HepG2 (cell line): ENCODE measurements at regions not wholly inside any gene's neighbourhood (a gene's known extent, or its start where the extent isn't known, plus 50 kb on each side); places are given as distances from the start of the nearest gene placed in this dataset.

ENCODE experiments used
- ATAC-seq: fragments of 200-7000 bp; cut with Tn5 transposase; 3 replicates; pipeline ENCODE4 v1.9.1; 2020; ENCODE audit warnings: mild to moderate bottlenecking, moderate library complexity
- BruUV-seq: library from RNA; stranded (reverse); fragments of 400-500 nt; replicated peaks from 2 replicates; lab custom pipeline; 2021; lab: Mats Ljungman, UMichigan
- CTCF ChIA-PET: fragments of 300-600 bp; formaldehyde crosslinking; extraction: SDS; loops from one replicate; lab custom pipeline; 2021; ENCODE audit warnings: low total read pairs, inconsistent platforms, low intra/inter-chr PET ratio; lab: Yijun Ruan, JAX
- POLR2A ChIA-PET: fragments of 350-600 bp; sonication (Branson Sonifier 250); formaldehyde crosslinking; loops from one replicate; lab custom pipeline; 2020; ENCODE audit warnings: antibody characterized with exemption, inconsistent platforms; lab: Yijun Ruan, JAX
- DNase-seq: peaks from one replicate; pipeline ENCODE4 v3.0.0-alpha.2; 2015; ENCODE audit warnings: low spot score
- FAIRE-seq: peaks from 3 replicates; lab custom pipeline; 2011; peaks lifted over from hg19 to GRCh38; lab: Jason Lieb, UNC
- H2AFZ ChIP-seq: one replicate; pipeline ENCODE4 v1.6.1; 2011; ENCODE audit warnings: low read length, inconsistent platforms
- H3K27ac ChIP-seq: fragments of 300-600 bp; 3 replicates; pipeline ENCODE4 v1.8.0; 2011; ENCODE audit warnings: mixed run types, mild to moderate bottlenecking, mixed read lengths, low read length, inconsistent platforms; ENCODE audit not compliant: insufficient read depth; ENCODE audit errors: extremely low read length
- H3K27me3 ChIP-seq, 2 experiments: fragments of 200-600 bp in 1 of 2; 2 replicates in 1 of 2; 3 replicates in 1 of 2; pipeline versions ENCODE4 v1.6.0 to v1.8.0; 2011; ENCODE audit warnings: low read length in 2 of 2, mild to moderate bottlenecking in 2 of 2, moderate library complexity in 2 of 2, inconsistent platforms in 1 of 2; ENCODE audit not compliant: insufficient read depth in 2 of 2, control insufficient read depth in 1 of 2
- H3K36me3 ChIP-seq, 2 experiments: fragments of 200-600 bp in 1 of 2; replicated peaks in 1 of 2; 2 replicates in 1 of 2; 3 replicates in 1 of 2; pipeline versions ENCODE4 v1.5.1 to v1.8.0; 2011; ENCODE audit warnings: low read length in 2 of 2, inconsistent platforms in 1 of 2; ENCODE audit not compliant: insufficient read depth in 2 of 2, control insufficient read depth in 1 of 2
- H3K4me1 ChIP-seq: 2 replicates; pipeline ENCODE4 v1.5.1; 2012; ENCODE audit warnings: low read length, inconsistent platforms; ENCODE audit not compliant: insufficient read depth
- H3K4me2 ChIP-seq: 2 replicates; pipeline ENCODE4 v1.6.0; 2011; ENCODE audit warnings: low read depth, low read length, inconsistent platforms
- H3K4me3 ChIP-seq, 3 experiments: fragments of 200-600 bp in 1 of 3; sonication (generic), shearing (Covaris generic) in 1 of 3; replicated peaks in 1 of 3; 2 replicates each; pipeline ENCODE4 v1.5.1; 2011 to 2016; ENCODE audit warnings: low read length in 3 of 3, inconsistent platforms in 2 of 3, low read depth in 2 of 3, mild to moderate bottlenecking in 2 of 3, control low read depth in 1 of 3, mixed read lengths in 1 of 3; ENCODE audit not compliant: insufficient read depth in 1 of 3
- H3K79me2 ChIP-seq: one replicate; pipeline ENCODE4 v1.6.1; 2011; ENCODE audit warnings: low read length, inconsistent platforms; ENCODE audit not compliant: insufficient read depth
- H3K9ac ChIP-seq: 2 replicates; pipeline ENCODE4 v1.6.0; 2011; ENCODE audit warnings: mild to moderate bottlenecking, low read depth, low read length, inconsistent platforms; ENCODE audit not compliant: insufficient read depth
- H3K9me3 ChIP-seq: 2 replicates; pipeline ENCODE4 v1.5.1; 2012; ENCODE audit warnings: mild to moderate bottlenecking, low read length
- H4K20me1 ChIP-seq: 2 replicates; pipeline ENCODE4 v1.6.0; 2011; ENCODE audit warnings: inconsistent platforms, mild to moderate bottlenecking, low read length, moderate library complexity; ENCODE audit not compliant: insufficient read depth
- ARHGAP35 ChIP-seq: sonication (generic); formaldehyde crosslinking; IDR thresholded peaks from 2 replicates; pipeline ENCODE4 v1.9.0; 2022; ENCODE audit warnings: mild to moderate bottlenecking, inconsistent platforms, moderate library complexity, missing genetic modification reagents, borderline replicate concordance
- HMGXB3 ChIP-seq: sonication (generic); formaldehyde crosslinking; IDR thresholded peaks from 2 replicates; pipeline ENCODE4 v1.4.0; 2020; ENCODE audit warnings: missing genetic modification reagents, borderline replicate concordance
- KDM4B ChIP-seq: sonication (generic); formaldehyde crosslinking; IDR thresholded peaks from 2 replicates; pipeline ENCODE4 v1.4.0; 2020; ENCODE audit warnings: missing genetic modification reagents
- NFE2 ChIP-seq: sonication (generic); formaldehyde crosslinking; IDR thresholded peaks from 2 replicates; pipeline ENCODE4 v1.4.0; 2020; ENCODE audit warnings: missing genetic modification reagents
- PCBP2 ChIP-seq: fragments of 200-400 bp; formaldehyde crosslinking; optimal IDR thresholded peaks from 2 replicates; pipeline ENCODE3; 2018; ENCODE audit warnings: low read length, low read depth; ENCODE audit not compliant: poor library complexity, severe bottlenecking
- PRDM4 ChIP-seq: sonication (generic); formaldehyde crosslinking; IDR thresholded peaks from 2 replicates; pipeline ENCODE4 v1.9.0; 2021; ENCODE audit warnings: missing genetic modification reagents, borderline replicate concordance
- SMAD1 ChIP-seq: sonication (generic); formaldehyde crosslinking; IDR thresholded peaks from 2 replicates; pipeline ENCODE4 v1.4.0; 2020; ENCODE audit warnings: missing genetic modification reagents, low read depth, mild to moderate bottlenecking, borderline replicate concordance
- ZNF225 ChIP-seq: sonication (generic); formaldehyde crosslinking; IDR thresholded peaks from 2 replicates; pipeline ENCODE4 v1.4.0; 2020; ENCODE audit warnings: mild to moderate bottlenecking, missing genetic modification reagents
- ZNF670 ChIP-seq: sonication (generic); formaldehyde crosslinking; IDR thresholded peaks from 2 replicates; pipeline ENCODE4 v1.8.0; 2022; ENCODE audit warnings: mild to moderate bottlenecking, missing genetic modification reagents, borderline replicate concordance
- ZNF747 ChIP-seq: sonication (generic); formaldehyde crosslinking; IDR thresholded peaks from 2 replicates; pipeline ENCODE4 v1.8.1; 2023; ENCODE audit warnings: missing genetic modification reagents, mild to moderate bottlenecking, borderline replicate concordance
- WGBS: methylation state at CpG from one replicate; pipeline ENCODE4 v1.1.6; 2017; ENCODE audit warnings: low lambda C conversion rate; 5-methylcytosine and 5-hydroxymethylcytosine counted together
- in situ Hi-C: cut with HindIII; loops from 2 replicates; pipeline ENCODE4 v1.10.0; 2017; ENCODE audit warnings: low pct_unique_long_range_greater_than_20kb; ENCODE audit not compliant: extremely low pct_ligation_motif_present
- intact Hi-C: fragments of 100-400 bp; cut with micrococcal nuclease; formaldehyde crosslinking; loops from one replicate; pipeline ENCODE4 v1.10.0; 2022; ENCODE audit not compliant: unreplicated experiment

- no peak for TF ChIP-seq HMGXB3 (CRISPR knock-in tag)
Measured at GRCh38 chr9:109681301-109681700, 98.7 kb upstream of the PALM2AKAP2 start (continued).

- no TSS peak for BruUV-seq
- Histone ChIP-seq H3K9ac (no peak overlapping the region), H4K20me1 (no peaks in the 10 kb centered on the region), H3K4me2 (no peak overlapping the region), H2AFZ (no peak overlapping the region), H3K27ac (no peak overlapping the region), H3K9me3 (no peaks in the 10 kb centered on the region), H3K4me1 (no peaks in the 10 kb centered on the region)
- in situ Hi-C loops = no loop called here
- DNase-seq = no peak
- POLR2A ChIA-PET = no interaction called here
- CTCF ChIA-PET = no interaction called here
- ATAC-seq = no peak
- intact Hi-C loops = no loop called here
- FAIRE-seq = no peak
- TF ChIP-seq ZNF747 = no peak
- no peak for TF ChIP-seq ZNF225 (CRISPR knock-in tag)
- TF ChIP-seq NFE2 = no peak
- TF ChIP-seq ZNF670 (CRISPR knock-in tag) = no peak
- TF ChIP-seq PCBP2 = no peak
- TF ChIP-seq SMAD1 (CRISPR knock-in tag) = no peak
- no peak for TF ChIP-seq ARHGAP35 (CRISPR knock-in tag)
- no peak for TF ChIP-seq PRDM4 (CRISPR knock-in tag)
- TF ChIP-seq KDM4B (CRISPR knock-in tag) = no peak
- TF ChIP-seq, all 625 proteins: peak for 0
- Histone ChIP-seq H3K27me3 (no peaks in the 10 kb centered on the region), H3K36me3 (no peaks in the 10 kb centered on the region), H3K4me3 (no peak overlapping the region), H3K79me2 (no peaks in the 10 kb centered on the region)
- WGBS = 6% methylated on average over 1 of the region's 1 CpG
Measured at GRCh38 chr9:109682227-109682626, 97.8 kb upstream of the PALM2AKAP2 start.
